Loucy (cell line): ENCODE measurements at regions not wholly inside any gene's neighbourhood (a gene's known extent, or its start where the extent isn't known, plus 50 kb on each side); places are given as distances from the start of the nearest gene placed in this dataset.

Source experiments
- EZH2phosphoT487 ChIP-seq: fragments of 200-600 bp; IDR thresholded peaks from 2 replicates; pipeline ENCODE4 v1.6.1; 2018; ENCODE audit warnings: antibody characterized with exemption, mild to moderate bottlenecking, moderate library complexity, borderline replicate concordance
- TF ChIP-seq, protein P1 (sequence below): fragments of 200-600 bp; sonication (generic); conservative IDR thresholded peaks from 2 replicates; pipeline ENCODE4 v1.5.1; 2014; ENCODE audit warnings: mild to moderate bottlenecking, antibody characterized with exemption, low read length

DNA sequence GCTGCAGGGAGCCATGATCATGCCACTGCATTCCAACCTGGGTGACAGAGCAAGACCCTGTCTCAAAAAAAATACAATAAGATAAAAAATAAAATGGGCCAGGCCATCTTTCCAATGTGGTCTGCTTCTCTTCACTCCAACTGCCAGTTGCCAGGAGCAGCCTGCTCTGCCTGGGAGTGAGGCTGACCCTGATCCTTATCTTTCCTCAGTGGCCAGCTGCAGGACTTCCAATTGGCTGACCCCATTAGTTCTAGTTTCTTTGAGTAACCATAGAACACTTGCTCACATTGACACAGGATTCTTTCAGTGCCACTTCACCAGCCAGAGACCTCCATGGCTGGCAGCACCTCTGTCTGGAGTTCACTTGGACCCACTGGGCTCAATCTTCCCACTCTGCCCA, 258.6 kb downstream of the MID1IP1 start:
- TF ChIP-seq, protein P1, sequence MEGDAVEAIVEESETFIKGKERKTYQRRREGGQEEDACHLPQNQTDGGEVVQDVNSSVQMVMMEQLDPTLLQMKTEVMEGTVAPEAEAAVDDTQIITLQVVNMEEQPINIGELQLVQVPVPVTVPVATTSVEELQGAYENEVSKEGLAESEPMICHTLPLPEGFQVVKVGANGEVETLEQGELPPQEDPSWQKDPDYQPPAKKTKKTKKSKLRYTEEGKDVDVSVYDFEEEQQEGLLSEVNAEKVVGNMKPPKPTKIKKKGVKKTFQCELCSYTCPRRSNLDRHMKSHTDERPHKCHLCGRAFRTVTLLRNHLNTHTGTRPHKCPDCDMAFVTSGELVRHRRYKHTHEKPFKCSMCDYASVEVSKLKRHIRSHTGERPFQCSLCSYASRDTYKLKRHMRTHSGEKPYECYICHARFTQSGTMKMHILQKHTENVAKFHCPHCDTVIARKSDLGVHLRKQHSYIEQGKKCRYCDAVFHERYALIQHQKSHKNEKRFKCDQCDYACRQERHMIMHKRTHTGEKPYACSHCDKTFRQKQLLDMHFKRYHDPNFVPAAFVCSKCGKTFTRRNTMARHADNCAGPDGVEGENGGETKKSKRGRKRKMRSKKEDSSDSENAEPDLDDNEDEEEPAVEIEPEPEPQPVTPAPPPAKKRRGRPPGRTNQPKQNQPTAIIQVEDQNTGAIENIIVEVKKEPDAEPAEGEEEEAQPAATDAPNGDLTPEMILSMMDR = no peak
- TF ChIP-seq EZH2phosphoT487 = no peak
